HCT116 (cell line): ENCODE measurements at regions not wholly inside any gene's neighbourhood (a gene's known extent, or its start where the extent isn't known, plus 50 kb on each side); places are given as distances from the start of the nearest gene placed in this dataset.

Experiments used
- ATAC-seq: fragments of 200-7000 bp; cut with Tn5 transposase; 2 replicates; pipeline ENCODE4 v1.9.1; 2020; ENCODE audit warnings: mild to moderate bottlenecking, moderate library complexity
- BruUV-seq: library from RNA; stranded (reverse); fragments of 400-500 nt; replicated peaks from 2 replicates; lab custom pipeline; 2021; lab: Mats Ljungman, UMichigan
- CTCF ChIA-PET: fragments of 300-600 bp; sonication (Branson Sonifier 250); formaldehyde crosslinking; loops from one replicate; lab custom pipeline; 2021; ENCODE audit warnings: antibody characterized with exemption; lab: Charles Lee
- POLR2A ChIA-PET: fragments of 300-600, 350-600 bp; sonication (Branson Sonifier 250); formaldehyde crosslinking; loops from one replicate; lab custom pipeline; 2021; ENCODE audit warnings: antibody characterized with exemption; lab: Charles Lee
- RAD21 ChIA-PET, 2 experiments: fragments of 300-600 bp; sonication (Branson Sonifier 250); formaldehyde crosslinking; loops; one replicate each; lab custom pipeline; 2023; ENCODE audit warnings: low total read pairs in 2 of 2; ENCODE audit not compliant: uncharacterized antibody in 2 of 2, unreplicated experiment in 2 of 2, low non-redundant PET in 1 of 2; lab: Charles Lee
- DNase-seq: peaks from one replicate; pipeline ENCODE4 v3.0.0-alpha.2; 2010; ENCODE audit warnings: low read depth, low spot score
- H2AFZ ChIP-seq: fragments of 200-600 bp; shearing (Covaris generic), sonication (generic); 2 replicates; pipeline ENCODE4 v1.6.1; 2017; ENCODE audit warnings: low read depth, mixed run types, mixed read lengths, antibody characterized with exemption, low read length; ENCODE audit not compliant: poor library complexity, severe bottlenecking
- H3K27ac ChIP-seq: 2 replicates; pipeline ENCODE4 v1.5.1; 2012; ENCODE audit warnings: low read depth, low read length
- H3K27me3 ChIP-seq: fragments of 200-600 bp; sonication (generic); 2 replicates; pipeline ENCODE4 v1.6.1; 2016; ENCODE audit warnings: mixed run types, low read length, mixed read lengths; ENCODE audit not compliant: insufficient read depth
- H3K36me3 ChIP-seq, 2 experiments: fragments of 200-500 bp in 1 of 2; fragments of 200-600 bp in 1 of 2; sonication (Bioruptor generic) in 1 of 2; sonication (generic) in 1 of 2; 2 replicates each; pipeline versions ENCODE4 v1.5.1 to v1.6.1; 2014 to 2016; ENCODE audit warnings: low read length in 2 of 2, inconsistent platforms in 1 of 2, mixed read lengths in 1 of 2, mixed run types in 1 of 2; ENCODE audit not compliant: insufficient read depth in 2 of 2, control insufficient read depth in 1 of 2
- H3K4me1 ChIP-seq, 2 experiments: fragments of 200-600 bp in 1 of 2; sonication (generic) in 1 of 2; 2 replicates each; pipeline versions ENCODE4 v1.5.1 to v1.6.1; 2012 to 2017; ENCODE audit warnings: low read length in 2 of 2, inconsistent platforms in 1 of 2, mild to moderate bottlenecking in 1 of 2, mixed read lengths in 1 of 2, mixed run types in 1 of 2, moderate library complexity in 1 of 2; ENCODE audit not compliant: insufficient read depth in 2 of 2, control insufficient read depth in 1 of 2
- H3K4me2 ChIP-seq: fragments of 200-600 bp; sonication (generic); 2 replicates; pipeline ENCODE4 v1.6.1; 2017; ENCODE audit warnings: mixed run types, low read length, mixed read lengths
- H3K4me3 ChIP-seq, 2 experiments: fragments of 200-600 bp in 1 of 2; sonication (generic) in 1 of 2; replicated peaks in 1 of 2; 2 replicates each; pipeline ENCODE4 v1.5.1; 2011 to 2016; ENCODE audit warnings: low read length in 2 of 2, control low read depth in 1 of 2, low read depth in 1 of 2, mild to moderate bottlenecking in 1 of 2, mixed read lengths in 1 of 2, mixed run types in 1 of 2
- H3K79me2 ChIP-seq: fragments of 200-600 bp; sonication (generic); 2 replicates; pipeline ENCODE4 v1.6.1; 2017; ENCODE audit warnings: mild to moderate bottlenecking, mixed run types, low read length, moderate library complexity, mixed read lengths; ENCODE audit not compliant: insufficient read depth
- H3K9ac ChIP-seq: fragments of 200-600 bp; sonication (generic); 2 replicates; pipeline ENCODE4 v1.6.1; 2016; ENCODE audit warnings: low read length, mixed read lengths
- H3K9me2 ChIP-seq: fragments of 200-600 bp; sonication (generic), shearing (Covaris generic); 2 replicates; pipeline ENCODE4 v1.6.1; 2017; ENCODE audit warnings: mixed run types, mild to moderate bottlenecking, moderate library complexity; ENCODE audit not compliant: insufficient read depth
- H3K9me3 ChIP-seq, 2 experiments: fragments of 200-500 bp in 1 of 2; fragments of 200-600 bp in 1 of 2; sonication (Bioruptor generic) in 1 of 2; sonication (generic) in 1 of 2; 2 replicates each; pipeline ENCODE4 v1.6.1; 2014 to 2017; ENCODE audit warnings: low read length in 2 of 2, mixed read lengths in 2 of 2, inconsistent platforms in 1 of 2, low read depth in 1 of 2, mild to moderate bottlenecking in 1 of 2, mixed run types in 1 of 2, moderate library complexity in 1 of 2; ENCODE audit not compliant: control insufficient read depth in 1 of 2, insufficient read depth in 1 of 2
- H4K20me1 ChIP-seq: fragments of 200-600 bp; sonication (generic), shearing (Covaris generic); 2 replicates; pipeline ENCODE4 v1.6.1; 2017; ENCODE audit warnings: mixed run types, mild to moderate bottlenecking, moderate library complexity; ENCODE audit not compliant: insufficient read depth
- CBX3 ChIP-seq: IDR thresholded peaks from 2 replicates; pipeline ENCODE4 v1.6.1; 2012; ENCODE audit warnings: low read depth
- EZH2 ChIP-seq: fragments of 200-600 bp; sonication (generic); IDR thresholded peaks from 2 replicates; pipeline ENCODE4 v1.6.1; 2017; ENCODE audit warnings: antibody characterized with exemption, mixed run types
- FOSL1 ChIP-seq: IDR thresholded peaks from 2 replicates; pipeline ENCODE4 v1.6.1; 2012; ENCODE audit warnings: low read depth
- JUND ChIP-seq: IDR thresholded peaks from 2 replicates; pipeline ENCODE4 v1.6.1; 2012
- POLR2AphosphoS5 ChIP-seq: IDR thresholded peaks from 2 replicates; pipeline ENCODE4 v1.6.1; 2011; ENCODE audit warnings: mild to moderate bottlenecking, low read depth, low read length, moderate library complexity
- ZFX ChIP-seq: fragments of 450-650 bp; IDR thresholded peaks from 2 replicates; pipeline ENCODE4 v1.6.1; 2017
- ZNF274 ChIP-seq: fragments of 200-500 bp; sonication (Bioruptor generic); IDR thresholded peaks from 2 replicates; pipeline ENCODE4 v1.6.1; 2014; ENCODE audit warnings: mild to moderate bottlenecking, low read depth, low read length, inconsistent platforms
- intact Hi-C: fragments of 100-400 bp; cut with micrococcal nuclease; formaldehyde crosslinking; loops from 2 replicates; pipeline ENCODE4 v1.10.0; 2022
- TF ChIP-seq, protein P1 (sequence below): IDR thresholded peaks from 2 replicates; pipeline ENCODE4 v1.6.1; 2012; ENCODE audit warnings: low read depth
- TF ChIP-seq, protein P2 (sequence below), 3 experiments: fragments of 200-600 bp in 1 of 3; sonication (generic) in 1 of 3; IDR thresholded peaks in 2 of 3; conservative IDR thresholded peaks in 1 of 3; 2 replicates each; pipeline ENCODE4 v1.5.1; 2012 to 2017; ENCODE audit warnings: low read depth in 2 of 3, low read length in 2 of 3, antibody characterized with exemption in 1 of 3, borderline replicate concordance in 1 of 3, control low read depth in 1 of 3, mild to moderate bottlenecking in 1 of 3, mixed read lengths in 1 of 3, mixed run types in 1 of 3, moderate library complexity in 1 of 3; ENCODE audit not compliant: insufficient read depth in 1 of 3
- TF ChIP-seq, protein P3 (sequence below): IDR thresholded peaks from 2 replicates; pipeline ENCODE4 v1.6.1; 2012
- TF ChIP-seq, protein P4 (sequence below): IDR thresholded peaks from 2 replicates; pipeline ENCODE4 v1.6.1; 2011; ENCODE audit warnings: mild to moderate bottlenecking, low read length, moderate library complexity; ENCODE audit not compliant: insufficient replicate concordance; ENCODE audit errors: extremely low read depth

DNA sequence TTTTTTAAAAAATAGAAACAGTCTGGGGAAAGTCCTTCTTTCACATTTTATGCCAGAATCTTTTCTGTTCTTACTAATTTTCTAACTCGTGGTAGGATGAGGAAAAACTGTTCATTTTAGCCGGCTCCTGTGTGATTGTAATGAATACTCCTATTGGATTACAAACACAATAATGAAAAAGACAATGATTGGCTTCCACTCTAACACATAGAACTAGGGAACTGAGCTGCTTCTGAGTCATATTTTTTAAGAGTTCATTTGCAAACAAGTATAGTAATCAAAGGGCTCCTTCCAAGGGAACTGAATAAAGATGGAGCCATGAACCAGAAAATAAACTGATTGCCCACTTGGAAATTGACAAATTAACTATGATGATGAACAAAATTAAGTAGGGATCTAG, 265.3 kb upstream of the TCF21 start:
- H3K27me3 ChIP-seq, result no peaks in the 10 kb centered on the region
- no peak overlapping the region for H3K4me3 ChIP-seq
- CTCF ChIA-PET, result no interaction called here
- no peaks in the 10 kb centered on the region for H3K9me2 ChIP-seq
- no peaks in the 10 kb centered on the region for H4K20me1 ChIP-seq
- H3K79me2 ChIP-seq, result no peaks in the 10 kb centered on the region
- no peak overlapping the region for H2AFZ ChIP-seq
- H3K36me3 ChIP-seq, result no peaks in the 10 kb centered on the region
- RAD21 ChIA-PET, result interaction anchor here in 1 of 2 experiments (0.6 kb wide), 1 partner anchor 67 kb away, joined by 3 read pairs; no protein-coding TSS in a partner anchor
- H3K4me2 ChIP-seq, result no peak overlapping the region
- POLR2A ChIA-PET, result no interaction called here
- no peak for TF ChIP-seq ZFX
- TF ChIP-seq, protein P1, sequence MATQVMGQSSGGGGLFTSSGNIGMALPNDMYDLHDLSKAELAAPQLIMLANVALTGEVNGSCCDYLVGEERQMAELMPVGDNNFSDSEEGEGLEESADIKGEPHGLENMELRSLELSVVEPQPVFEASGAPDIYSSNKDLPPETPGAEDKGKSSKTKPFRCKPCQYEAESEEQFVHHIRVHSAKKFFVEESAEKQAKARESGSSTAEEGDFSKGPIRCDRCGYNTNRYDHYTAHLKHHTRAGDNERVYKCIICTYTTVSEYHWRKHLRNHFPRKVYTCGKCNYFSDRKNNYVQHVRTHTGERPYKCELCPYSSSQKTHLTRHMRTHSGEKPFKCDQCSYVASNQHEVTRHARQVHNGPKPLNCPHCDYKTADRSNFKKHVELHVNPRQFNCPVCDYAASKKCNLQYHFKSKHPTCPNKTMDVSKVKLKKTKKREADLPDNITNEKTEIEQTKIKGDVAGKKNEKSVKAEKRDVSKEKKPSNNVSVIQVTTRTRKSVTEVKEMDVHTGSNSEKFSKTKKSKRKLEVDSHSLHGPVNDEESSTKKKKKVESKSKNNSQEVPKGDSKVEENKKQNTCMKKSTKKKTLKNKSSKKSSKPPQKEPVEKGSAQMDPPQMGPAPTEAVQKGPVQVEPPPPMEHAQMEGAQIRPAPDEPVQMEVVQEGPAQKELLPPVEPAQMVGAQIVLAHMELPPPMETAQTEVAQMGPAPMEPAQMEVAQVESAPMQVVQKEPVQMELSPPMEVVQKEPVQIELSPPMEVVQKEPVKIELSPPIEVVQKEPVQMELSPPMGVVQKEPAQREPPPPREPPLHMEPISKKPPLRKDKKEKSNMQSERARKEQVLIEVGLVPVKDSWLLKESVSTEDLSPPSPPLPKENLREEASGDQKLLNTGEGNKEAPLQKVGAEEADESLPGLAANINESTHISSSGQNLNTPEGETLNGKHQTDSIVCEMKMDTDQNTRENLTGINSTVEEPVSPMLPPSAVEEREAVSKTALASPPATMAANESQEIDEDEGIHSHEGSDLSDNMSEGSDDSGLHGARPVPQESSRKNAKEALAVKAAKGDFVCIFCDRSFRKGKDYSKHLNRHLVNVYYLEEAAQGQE, result no peak
- TF ChIP-seq, protein P2, sequence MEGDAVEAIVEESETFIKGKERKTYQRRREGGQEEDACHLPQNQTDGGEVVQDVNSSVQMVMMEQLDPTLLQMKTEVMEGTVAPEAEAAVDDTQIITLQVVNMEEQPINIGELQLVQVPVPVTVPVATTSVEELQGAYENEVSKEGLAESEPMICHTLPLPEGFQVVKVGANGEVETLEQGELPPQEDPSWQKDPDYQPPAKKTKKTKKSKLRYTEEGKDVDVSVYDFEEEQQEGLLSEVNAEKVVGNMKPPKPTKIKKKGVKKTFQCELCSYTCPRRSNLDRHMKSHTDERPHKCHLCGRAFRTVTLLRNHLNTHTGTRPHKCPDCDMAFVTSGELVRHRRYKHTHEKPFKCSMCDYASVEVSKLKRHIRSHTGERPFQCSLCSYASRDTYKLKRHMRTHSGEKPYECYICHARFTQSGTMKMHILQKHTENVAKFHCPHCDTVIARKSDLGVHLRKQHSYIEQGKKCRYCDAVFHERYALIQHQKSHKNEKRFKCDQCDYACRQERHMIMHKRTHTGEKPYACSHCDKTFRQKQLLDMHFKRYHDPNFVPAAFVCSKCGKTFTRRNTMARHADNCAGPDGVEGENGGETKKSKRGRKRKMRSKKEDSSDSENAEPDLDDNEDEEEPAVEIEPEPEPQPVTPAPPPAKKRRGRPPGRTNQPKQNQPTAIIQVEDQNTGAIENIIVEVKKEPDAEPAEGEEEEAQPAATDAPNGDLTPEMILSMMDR (IDR thresholded peaks at IDR 0.05 in 2 of 3, conservative IDR thresholded peaks at IDR 0.05 in 1 of 3; ENCODE audit: borderline replicate concordance in 1 of 3, insufficient read depth in 1 of 3, low read depth in 2 of 3, low read length in 2 of 3), result no peak
- no peak for TF ChIP-seq JUND
- no peak for TF ChIP-seq EZH2
- TF ChIP-seq ZNF274, result no peak
- TF ChIP-seq FOSL1, result no peak
- no peak for TF ChIP-seq CBX3
- TF ChIP-seq, protein P3, sequence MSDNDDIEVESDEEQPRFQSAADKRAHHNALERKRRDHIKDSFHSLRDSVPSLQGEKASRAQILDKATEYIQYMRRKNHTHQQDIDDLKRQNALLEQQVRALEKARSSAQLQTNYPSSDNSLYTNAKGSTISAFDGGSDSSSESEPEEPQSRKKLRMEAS, result no peak
- TF ChIP-seq, protein P4, sequence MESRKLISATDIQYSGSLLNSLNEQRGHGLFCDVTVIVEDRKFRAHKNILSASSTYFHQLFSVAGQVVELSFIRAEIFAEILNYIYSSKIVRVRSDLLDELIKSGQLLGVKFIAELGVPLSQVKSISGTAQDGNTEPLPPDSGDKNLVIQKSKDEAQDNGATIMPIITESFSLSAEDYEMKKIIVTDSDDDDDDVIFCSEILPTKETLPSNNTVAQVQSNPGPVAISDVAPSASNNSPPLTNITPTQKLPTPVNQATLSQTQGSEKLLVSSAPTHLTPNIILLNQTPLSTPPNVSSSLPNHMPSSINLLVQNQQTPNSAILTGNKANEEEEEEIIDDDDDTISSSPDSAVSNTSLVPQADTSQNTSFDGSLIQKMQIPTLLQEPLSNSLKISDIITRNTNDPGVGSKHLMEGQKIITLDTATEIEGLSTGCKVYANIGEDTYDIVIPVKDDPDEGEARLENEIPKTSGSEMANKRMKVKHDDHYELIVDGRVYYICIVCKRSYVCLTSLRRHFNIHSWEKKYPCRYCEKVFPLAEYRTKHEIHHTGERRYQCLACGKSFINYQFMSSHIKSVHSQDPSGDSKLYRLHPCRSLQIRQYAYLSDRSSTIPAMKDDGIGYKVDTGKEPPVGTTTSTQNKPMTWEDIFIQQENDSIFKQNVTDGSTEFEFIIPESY, result no peak
- no peak for TF ChIP-seq POLR2AphosphoS5
- DNase-seq (no peak), ATAC-seq (no peak)
- BruUV-seq, result no TSS peak
- H3K9ac ChIP-seq, result no peak overlapping the region
- H3K27ac ChIP-seq, result peak overlapping the region; percentile 38; the same call in 1 of the 2 replicates
- no peaks in the 10 kb centered on the region for H3K9me3 ChIP-seq
- no peaks in the 10 kb centered on the region for H3K4me1 ChIP-seq
- intact Hi-C loops, result no loop called here
